ENCODE measurements at regions not wholly inside any gene's neighbourhood (a gene's known extent, or its start where the extent isn't known, plus 50 kb on each side); places are given as distances from the start of the nearest gene placed in this dataset.

- TF ChIP-seq CTCF (IDR thresholded peaks at IDR 0.05; ENCODE audit: insufficient read depth, low read depth, low read length) (no peak), EZH2 (IDR thresholded peaks at IDR 0.05; ENCODE audit: insufficient read depth, low read length) (no peak)
Observed at GRCh38 chrX:54633641-54634040, 103.6 kb downstream of the GNL3L start.

Measured in astrocyte (in vitro differentiated cells and primary cell).